Psoas muscle (tissue), 7 donors: ENCODE measurements at regions not wholly inside any gene's neighbourhood (a gene's known extent, or its start where the extent isn't known, plus 50 kb on each side); places are given as distances from the start of the nearest gene placed in this dataset.

Source experiments
- ATAC-seq, 4 donors: fragments of 200-7000 bp; cut with Tn5 transposase; one replicate each; pipeline ENCODE4 v1.9.1; 2020; ENCODE audit warnings: moderate library complexity in 3 of 4, mild to moderate bottlenecking in 2 of 4
- DNase-seq, 2 donors: peaks; one replicate each; pipeline ENCODE4 v3.0.0-alpha.2; 2020
- H3K27ac ChIP-seq: fragments of 200-600 bp; one replicate; pipeline ENCODE4 v1.8.0; 2022
- H3K27me3 ChIP-seq, 3 donors: fragments of 200-600 bp in 1 of 3; one replicate each; pipeline versions ENCODE4 v1.6.1 to v1.8.0; 2013 to 2022; ENCODE audit warnings: low read length in 2 of 3, mild to moderate bottlenecking in 2 of 3, moderate library complexity in 1 of 3; ENCODE audit not compliant: insufficient read depth in 3 of 3
- H3K36me3 ChIP-seq, 2 donors: fragments of 200-600 bp in 1 of 2; one replicate each; pipeline versions ENCODE4 v1.6.1 to v1.8.0; 2013 to 2022; ENCODE audit warnings: low read depth in 1 of 2, mild to moderate bottlenecking in 1 of 2, moderate library complexity in 1 of 2; ENCODE audit not compliant: insufficient read depth in 1 of 2
- H3K4me1 ChIP-seq: fragments of 200-600 bp; one replicate; pipeline ENCODE4 v1.8.0; 2022
- H3K4me3 ChIP-seq: fragments of 200-600 bp; one replicate; pipeline ENCODE4 v1.8.0; 2022; ENCODE audit warnings: mild to moderate bottlenecking
- H3K9me3 ChIP-seq: fragments of 200-600 bp; one replicate; pipeline ENCODE4 v1.8.0; 2022
- WGBS, 3 donors: extraction: QIAGEN DNeasy Blood & Tissue Kit; methylation state at CpG; one replicate each; pipeline versions ENCODE4 v1.1.6 to v1.1.7; 2013; 5-methylcytosine and 5-hydroxymethylcytosine counted together
- intact Hi-C, 2 donors: fragments of 100-400 bp; cut with DNase I; formaldehyde crosslinking; loops; one replicate each; pipeline versions ENCODE4 v1.11.0 to v1.14.2; 2022
- TF ChIP-seq, protein P1 (sequence below): fragments of 200-600 bp; IDR thresholded peaks from one replicate; pipeline ENCODE4 v1.8.0; 2022; ENCODE audit warnings: antibody characterized with exemption
- donor health status: healthy with polysubstance abuse.
- donor health status: DM: no; HTN: no; CAD: no; lungs with moderate emphysema.
- donor health status: Bipolar disorder and iron deficiency.
- donor health status: healthy.
- donor health status: DM: yes; HTN: yes; CAD: no.
- donor health status: DM: no; HTN: no; CAD: no.
- donor health status: DM: yes; HTN: yes; CAD: no.

DNA sequence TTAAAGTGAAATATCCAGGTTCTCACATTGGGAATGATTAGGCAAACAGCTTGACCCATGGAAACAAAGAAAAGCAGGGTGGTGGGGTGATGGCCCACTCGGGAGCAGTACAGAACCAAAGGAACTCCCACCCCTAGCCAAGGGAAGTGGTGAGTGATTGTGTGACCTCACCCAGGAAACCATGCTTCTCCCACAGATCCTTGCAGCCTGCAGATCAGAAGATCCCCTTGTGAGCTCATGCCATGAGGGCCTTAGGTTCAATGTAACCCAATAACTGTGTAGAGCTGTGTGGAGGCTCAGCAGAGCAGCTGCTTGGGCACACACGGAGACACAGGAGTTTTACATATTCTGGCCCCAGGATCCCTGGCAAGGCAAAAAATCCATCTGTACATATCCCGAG is 311.8 kb upstream of the DPYD start:
- no peak overlapping the region for H3K4me3 ChIP-seq
- no peaks in the 10 kb centered on the region for H3K4me1 ChIP-seq
- H3K36me3 ChIP-seq = no peaks in the 10 kb centered on the region
- DNase-seq = no peak
- 65 to 80% (median 75%) methylated on average over 3 of the region's 3 CpGs for WGBS, 3 donors
- H3K27ac ChIP-seq = no peak overlapping the region
- H3K9me3 ChIP-seq = no peaks in the 10 kb centered on the region
- TF ChIP-seq, protein P1, sequence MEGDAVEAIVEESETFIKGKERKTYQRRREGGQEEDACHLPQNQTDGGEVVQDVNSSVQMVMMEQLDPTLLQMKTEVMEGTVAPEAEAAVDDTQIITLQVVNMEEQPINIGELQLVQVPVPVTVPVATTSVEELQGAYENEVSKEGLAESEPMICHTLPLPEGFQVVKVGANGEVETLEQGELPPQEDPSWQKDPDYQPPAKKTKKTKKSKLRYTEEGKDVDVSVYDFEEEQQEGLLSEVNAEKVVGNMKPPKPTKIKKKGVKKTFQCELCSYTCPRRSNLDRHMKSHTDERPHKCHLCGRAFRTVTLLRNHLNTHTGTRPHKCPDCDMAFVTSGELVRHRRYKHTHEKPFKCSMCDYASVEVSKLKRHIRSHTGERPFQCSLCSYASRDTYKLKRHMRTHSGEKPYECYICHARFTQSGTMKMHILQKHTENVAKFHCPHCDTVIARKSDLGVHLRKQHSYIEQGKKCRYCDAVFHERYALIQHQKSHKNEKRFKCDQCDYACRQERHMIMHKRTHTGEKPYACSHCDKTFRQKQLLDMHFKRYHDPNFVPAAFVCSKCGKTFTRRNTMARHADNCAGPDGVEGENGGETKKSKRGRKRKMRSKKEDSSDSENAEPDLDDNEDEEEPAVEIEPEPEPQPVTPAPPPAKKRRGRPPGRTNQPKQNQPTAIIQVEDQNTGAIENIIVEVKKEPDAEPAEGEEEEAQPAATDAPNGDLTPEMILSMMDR = no peak
- H3K27me3 ChIP-seq = no peaks in the 10 kb centered on the region
- intact Hi-C loops = no loop called here
- ATAC-seq = no peak

DNA sequence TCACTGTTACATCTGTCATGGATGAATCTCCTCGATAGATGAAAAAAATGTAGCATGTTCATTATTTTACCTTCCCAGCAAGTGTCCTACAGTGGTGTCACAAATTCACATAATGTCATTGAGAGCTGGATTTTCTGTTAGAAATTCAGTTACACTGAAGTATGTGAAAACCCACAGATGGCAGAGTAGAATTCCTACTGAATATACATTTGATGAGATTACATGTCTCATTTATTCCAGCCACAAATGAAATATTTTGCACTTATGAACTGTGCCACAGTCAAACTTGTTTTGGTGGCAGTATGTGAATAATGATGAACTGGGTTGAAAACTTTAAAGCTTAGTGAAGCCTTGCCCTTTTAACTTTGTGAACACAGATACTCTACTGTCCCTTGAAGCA is 301.9 kb upstream of the DPYD start:
- H3K4me3 ChIP-seq = no peak overlapping the region
- intact Hi-C loops = no loop called here
- TF ChIP-seq, protein P1 = no peak
- H3K9me3 ChIP-seq = no peaks in the 10 kb centered on the region
- ATAC-seq = no peak
- no peaks in the 10 kb centered on the region for H3K36me3 ChIP-seq
- WGBS, 3 donors = 72 to 89% (median 82%) methylated on average over 1 of the region's 1 CpG
- no peak for DNase-seq
- H3K27me3 ChIP-seq = no peaks in the 10 kb centered on the region
- no peak overlapping the region for H3K27ac ChIP-seq
- H3K4me1 ChIP-seq = no peaks in the 10 kb centered on the region

DNA sequence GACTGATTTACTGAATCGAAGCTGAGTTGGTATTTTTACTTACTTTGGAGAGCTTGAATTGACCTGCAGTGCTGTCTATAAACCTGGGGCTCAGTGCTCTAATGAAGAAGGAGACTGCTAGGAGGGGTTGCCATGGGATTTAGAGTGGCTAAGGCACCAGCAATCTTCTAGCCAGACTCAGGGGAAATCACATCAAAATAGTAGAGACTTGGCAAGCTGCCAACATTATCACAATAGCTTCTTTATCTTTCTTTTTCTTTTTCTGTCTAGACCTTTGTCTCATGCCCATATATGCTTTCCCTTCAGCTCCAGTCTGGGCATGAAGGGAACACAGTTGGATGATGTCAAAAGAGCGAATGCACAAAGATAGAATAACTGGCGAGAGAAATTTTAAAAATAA is 301.1 kb upstream of the DPYD start:
- H3K4me1 ChIP-seq = no peaks in the 10 kb centered on the region

DNA sequence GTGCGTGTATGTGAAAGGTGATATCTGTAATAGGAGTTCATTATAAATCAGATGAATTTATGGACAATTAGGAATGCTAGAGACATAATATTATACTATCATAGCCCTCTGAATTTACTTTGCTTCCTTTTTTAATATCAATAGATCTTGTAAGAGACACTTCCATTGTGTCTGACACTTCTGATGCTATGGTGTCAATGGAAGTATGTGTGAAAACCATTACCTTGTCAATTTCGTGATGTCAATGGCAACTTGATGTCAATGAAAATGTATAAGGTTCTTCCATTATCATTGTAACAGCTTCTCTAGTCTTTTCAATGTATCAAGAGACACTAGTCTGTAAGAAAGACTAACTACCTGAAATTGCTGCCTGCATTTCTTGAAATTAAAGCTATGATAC is 296.8 kb upstream of the DPYD start:
- 53 to 63% (median 55%) methylated on average over 2 of the region's 2 CpGs for WGBS, 3 donors
- intact Hi-C loops = no loop called here
- DNase-seq (no peak), ATAC-seq (no peak)
- Histone ChIP-seq H3K4me1 (no peaks in the 10 kb centered on the region), H3K9me3 (no peaks in the 10 kb centered on the region), H3K36me3 (no peaks in the 10 kb centered on the region), H3K27ac (no peak overlapping the region), H3K27me3 (no peaks in the 10 kb centered on the region), H3K4me3 (no peak overlapping the region)
- TF ChIP-seq, protein P1 = no peak

More for the DNA sequence above, 301.1 kb upstream of the DPYD start:
- ATAC-seq = no peak
- intact Hi-C loops = no loop called here
- H3K27ac ChIP-seq = no peak overlapping the region
- no peaks in the 10 kb centered on the region for H3K27me3 ChIP-seq
- 74 to 76% (median 75%) methylated on average over 3 of the region's 3 CpGs for WGBS, 3 donors
- DNase-seq = no peak
- no peaks in the 10 kb centered on the region for H3K36me3 ChIP-seq
- TF ChIP-seq, protein P1 = no peak
- H3K4me3 ChIP-seq = no peak overlapping the region
- H3K9me3 ChIP-seq = no peaks in the 10 kb centered on the region

DNA sequence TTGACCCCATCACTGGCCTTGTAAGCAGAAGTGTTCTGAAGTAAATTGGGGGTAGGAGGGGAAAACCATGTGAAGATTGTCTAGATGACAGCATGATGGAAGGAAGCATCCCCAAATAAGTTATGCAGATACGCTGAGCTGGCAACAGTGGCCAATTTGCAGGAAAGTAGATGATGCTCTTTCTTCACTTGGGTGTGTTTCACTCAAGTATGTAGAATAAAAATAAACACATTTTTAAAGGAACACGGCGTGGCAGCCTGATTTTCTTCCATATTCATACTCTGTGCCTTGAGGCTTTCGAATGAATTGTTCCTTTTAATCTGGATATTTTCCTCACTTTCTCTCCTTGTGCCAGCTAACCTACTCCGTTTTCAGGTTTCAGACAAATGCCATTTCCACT is 295.5 kb upstream of the DPYD start:
- H3K9me3 ChIP-seq = no peaks in the 10 kb centered on the region
- H3K36me3 ChIP-seq = no peaks in the 10 kb centered on the region
- H3K27me3 ChIP-seq = no peaks in the 10 kb centered on the region
- TF ChIP-seq, protein P1 = no peak
- intact Hi-C loops = no loop called here
- no peaks in the 10 kb centered on the region for H3K4me1 ChIP-seq
- 75 to 87% (median 83%) methylated on average over 5 of the region's 5 CpGs for WGBS, 3 donors
- no peak overlapping the region for H3K27ac ChIP-seq
- no peak overlapping the region for H3K4me3 ChIP-seq
- ATAC-seq (no peak), DNase-seq (no peak)
